A549 (cell line): ENCODE measurements at regions not wholly inside any gene's neighbourhood (a gene's known extent, or its start where the extent isn't known, plus 50 kb on each side); places are given as distances from the start of the nearest gene placed in this dataset.

Experiments
- ATAC-seq, 2 experiments: fragments of 200-7000 bp in 1 of 2; fragments of >200 bp in 1 of 2; cut with Nextera tagmentation in 1 of 2; cut with Tn5 transposase in 1 of 2; 3 replicates each; pipeline versions ENCODE4 v1.8.0 to v1.9.1; 2018 to 2020; ENCODE audit warnings: mild to moderate bottlenecking in 1 of 2, moderate library complexity in 1 of 2
- CTCF ChIA-PET: fragments of 300-600 bp; sonication (Branson Sonifier 250); formaldehyde crosslinking; extraction: SDS; loops from one replicate; lab custom pipeline; 2021; ENCODE audit warnings: antibody characterized with exemption, inconsistent platforms; lab: Yijun Ruan, JAX
- POLR2A ChIA-PET: fragments of 350-600 bp; formaldehyde crosslinking; extraction: SDS; loops from one replicate; lab custom pipeline; 2021; ENCODE audit warnings: antibody characterized with exemption, inconsistent platforms; lab: Yijun Ruan, JAX
- DNase-seq, 2 experiments: peaks; one replicate each; pipeline versions ENCODE4 v3.0.0 to v3.0.0-alpha.2; 2011 to 2016; ENCODE audit warnings: low read depth in 1 of 2, low spot score in 1 of 2
- FAIRE-seq: peaks from 2 replicates; lab custom pipeline; 2011; peaks lifted over from hg19 to GRCh38; lab: Jason Lieb, UNC
- H3K27ac ChIP-seq, 2 experiments: fragments of >200 bp; sonication (Bioruptor Twin); formaldehyde crosslinking; 3 replicates each; pipeline ENCODE4 v1.5.1; 2016 to 2017
- H3K4me1 ChIP-seq: fragments of >200 bp; sonication (Bioruptor Twin); formaldehyde crosslinking; 3 replicates; pipeline ENCODE4 v1.6.1; 2016
- H3K4me2 ChIP-seq: fragments of >200 bp; sonication (Bioruptor Twin); formaldehyde crosslinking; 3 replicates; pipeline ENCODE4 v1.6.1; 2016
- H3K4me3 ChIP-seq: fragments of >200 bp; sonication (Bioruptor Twin); formaldehyde crosslinking; 3 replicates; pipeline ENCODE4 v1.5.1; 2016
- H3K9me3 ChIP-seq: fragments of >200 bp; sonication (Bioruptor Twin); formaldehyde crosslinking; 3 replicates; pipeline ENCODE4 v1.6.1; 2016
- CHD2 ChIP-seq: fragments of 150-350 bp; IDR thresholded peaks from 2 replicates; pipeline ENCODE4 v1.6.1; 2014; ENCODE audit warnings: low read length; ENCODE audit not compliant: partially characterized antibody
- EHMT2 ChIP-seq: fragments of 200-600 bp; sonication (generic); IDR thresholded peaks from 2 replicates; pipeline ENCODE4 v1.6.1; 2016; ENCODE audit warnings: antibody characterized with exemption, low read depth, mild to moderate bottlenecking, moderate library complexity
- EP300 ChIP-seq, 2 experiments: fragments of >200 bp; sonication (Bioruptor Twin); formaldehyde crosslinking; IDR thresholded peaks; 2 replicates in 1 of 2; 3 replicates in 1 of 2; pipeline ENCODE4 v1.6.1; 2016 to 2017
- FOSL2 ChIP-seq, 2 experiments: fragments of 450-650 bp in 1 of 2; fragments of >200 bp in 1 of 2; sonication (Bioruptor Twin) in 1 of 2; formaldehyde crosslinking; IDR thresholded peaks; 2 replicates each; pipeline versions ENCODE4 v1.5.0 to v1.6.1; 2016 to 2020; ENCODE audit warnings: mild to moderate bottlenecking in 1 of 2, moderate library complexity in 1 of 2
- GATA3 ChIP-seq: IDR thresholded peaks from 2 replicates; pipeline ENCODE4 v1.6.1; 2012; ENCODE audit warnings: borderline replicate concordance
- HDAC2 ChIP-seq: fragments of 200-600 bp; sonication (generic); IDR thresholded peaks from 2 replicates; pipeline ENCODE4 v1.6.1; 2016
- HOXB5 ChIP-seq: fragments of 250-450 bp; sonication (Bioruptor Pico); IDR thresholded peaks from 2 replicates; pipeline ENCODE4 v1.5.0; 2020; ENCODE audit warnings: mild to moderate bottlenecking, moderate library complexity
- MAZ ChIP-seq: fragments of 150-350 bp; IDR thresholded peaks from 2 replicates; pipeline ENCODE4 v1.6.1; 2014; ENCODE audit warnings: antibody characterized with exemption, low read depth, low read length, borderline replicate concordance
- NFE2L2 ChIP-seq: fragments of 150-350 bp; conservative IDR thresholded peaks from 2 replicates; pipeline ENCODE4 v1.6.1; 2014; ENCODE audit warnings: low read length
- NPAS2 ChIP-seq: fragments of 250-450 bp; sonication (Bioruptor Pico); IDR thresholded peaks from 2 replicates; pipeline ENCODE4 v1.8.0; 2022; ENCODE audit warnings: mild to moderate bottlenecking, moderate library complexity, borderline replicate concordance
- PHF8 ChIP-seq: fragments of 200-600 bp; sonication (generic); IDR thresholded peaks from 2 replicates; pipeline ENCODE4 v1.6.1; 2016; ENCODE audit warnings: low read depth, mild to moderate bottlenecking, antibody characterized with exemption, moderate library complexity, borderline replicate concordance
- RARB ChIP-seq: fragments of 250-450 bp; sonication (Bioruptor Pico); IDR thresholded peaks from 2 replicates; pipeline ENCODE4 v1.8.0; 2021; ENCODE audit warnings: mild to moderate bottlenecking, moderate library complexity
- SREBF2 ChIP-seq: fragments of 450-650 bp; IDR thresholded peaks from 2 replicates; pipeline ENCODE4 v1.6.1; 2014; ENCODE audit warnings: mild to moderate bottlenecking, moderate library complexity
- ZNF302 ChIP-seq: fragments of 250-450 bp; sonication (Bioruptor Pico); IDR thresholded peaks from 2 replicates; pipeline ENCODE4 v1.9.0; 2021; ENCODE audit warnings: inconsistent platforms, mild to moderate bottlenecking, moderate library complexity
- WGBS: methylation state at CpG from one replicate; pipeline ENCODE4 v1.1.6; 2017; ENCODE audit errors: missing lambda C conversion rate; 5-methylcytosine and 5-hydroxymethylcytosine counted together
- TF ChIP-seq, protein P1 (sequence below): IDR thresholded peaks from 2 replicates; pipeline ENCODE4 v1.6.1; 2012; ENCODE audit warnings: low read depth, borderline replicate concordance
- TF ChIP-seq, protein P2 (sequence below): fragments of >200 bp; sonication (Bioruptor Twin); formaldehyde crosslinking; IDR thresholded peaks from 3 replicates; pipeline ENCODE4 v1.6.1; 2016
- TF ChIP-seq, protein P3 (sequence below): fragments of >200 bp; sonication (Bioruptor Twin); formaldehyde crosslinking; IDR thresholded peaks from 3 replicates; pipeline ENCODE4 v1.5.1; 2016
- TF ChIP-seq, protein P4 (sequence below): fragments of 250-450 bp; sonication (Bioruptor Pico); IDR thresholded peaks from 2 replicates; pipeline ENCODE4 v1.5.0; 2021; ENCODE audit warnings: mild to moderate bottlenecking, moderate library complexity, borderline replicate concordance
- TF ChIP-seq, protein P5 (sequence below): fragments of 450-650 bp; IDR thresholded peaks from 2 replicates; pipeline ENCODE4 v1.6.1; 2014; ENCODE audit warnings: antibody characterized with exemption

DNA sequence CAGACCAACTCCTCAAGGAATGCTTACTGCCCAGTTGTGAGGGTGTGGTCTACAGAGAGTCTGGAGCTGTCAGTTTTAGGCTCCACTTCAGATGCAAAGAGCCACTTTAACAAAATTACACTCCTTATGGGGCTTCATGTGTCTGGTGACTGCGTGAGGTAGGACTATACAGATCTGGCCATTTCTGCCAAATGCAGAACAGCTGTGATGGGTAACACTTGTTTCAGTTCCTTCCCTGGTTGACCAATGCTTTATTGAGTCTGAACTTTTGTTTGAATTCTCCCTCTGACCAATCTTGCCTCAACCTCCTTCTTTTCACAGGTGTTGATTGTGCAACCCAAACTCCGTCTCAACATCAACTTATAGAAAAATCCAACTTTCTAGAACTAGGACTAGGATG lies 181.2 kb downstream of the OMA1 start (continued):
- TF ChIP-seq, protein P1, sequence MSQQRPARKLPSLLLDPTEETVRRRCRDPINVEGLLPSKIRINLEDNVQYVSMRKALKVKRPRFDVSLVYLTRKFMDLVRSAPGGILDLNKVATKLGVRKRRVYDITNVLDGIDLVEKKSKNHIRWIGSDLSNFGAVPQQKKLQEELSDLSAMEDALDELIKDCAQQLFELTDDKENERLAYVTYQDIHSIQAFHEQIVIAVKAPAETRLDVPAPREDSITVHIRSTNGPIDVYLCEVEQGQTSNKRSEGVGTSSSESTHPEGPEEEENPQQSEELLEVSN = no peak
- no peak for TF ChIP-seq EP300 (IDR thresholded peaks at IDR 0.05)

DNA sequence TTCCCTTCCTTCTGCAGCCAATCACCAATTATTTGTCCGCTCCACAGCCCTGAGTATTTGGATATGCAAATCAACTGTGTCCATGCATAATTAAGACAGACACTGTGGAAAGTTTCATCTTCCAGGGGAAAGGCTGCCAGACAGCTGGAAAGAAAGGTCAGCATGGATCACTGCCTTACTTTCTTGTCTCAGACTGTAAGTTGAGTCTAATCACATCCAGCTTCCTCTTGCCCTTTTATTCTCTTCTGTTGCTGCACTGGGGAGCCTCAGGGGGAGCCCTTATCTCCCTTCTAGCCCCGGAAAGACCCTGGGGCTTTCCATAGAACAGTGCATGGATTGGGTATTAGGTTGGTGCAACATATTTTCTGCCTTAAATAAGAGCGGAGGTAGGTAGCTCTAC lies 182.9 kb downstream of the OMA1 start:
- no peak overlapping the region for H3K27ac ChIP-seq
- no peaks in the 10 kb centered on the region for H3K4me1 ChIP-seq
- no peak for TF ChIP-seq EHMT2
- FAIRE-seq = no peak
- no peak overlapping the region for H3K4me2 ChIP-seq
- ChIA-PET POLR2A (no interaction called here), CTCF (no interaction called here)
- H3K4me3 ChIP-seq = no peak overlapping the region
- no peak for DNase-seq
- 31% methylated on average over 3 of the region's 3 CpGs for WGBS
- no peaks in the 10 kb centered on the region for H3K9me3 ChIP-seq
- ATAC-seq = no peak

DNA sequence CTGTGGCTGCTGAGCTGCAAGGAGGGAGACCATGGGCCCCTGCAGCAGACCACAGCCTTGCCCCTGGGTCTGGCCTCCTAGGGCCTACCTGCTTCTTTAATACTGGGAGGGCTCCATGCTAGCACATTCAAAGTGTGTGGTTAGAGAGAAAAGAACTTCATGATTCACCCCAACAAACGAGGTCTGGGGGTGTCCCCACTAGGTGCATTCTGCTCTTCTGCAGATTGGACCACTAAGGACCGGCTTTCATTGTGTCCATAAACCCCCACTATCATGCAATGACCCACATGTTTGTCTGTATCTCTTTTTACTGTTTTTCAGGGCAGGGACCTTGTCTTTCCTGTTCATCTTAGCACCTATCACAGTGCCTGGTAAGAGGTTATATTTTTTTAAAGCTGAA lies 185.4 kb downstream of the OMA1 start:
- no peaks in the 10 kb centered on the region for H3K9me3 ChIP-seq
- WGBS = 5% methylated on average over 2 of the region's 2 CpGs
- FAIRE-seq = no peak

DNA sequence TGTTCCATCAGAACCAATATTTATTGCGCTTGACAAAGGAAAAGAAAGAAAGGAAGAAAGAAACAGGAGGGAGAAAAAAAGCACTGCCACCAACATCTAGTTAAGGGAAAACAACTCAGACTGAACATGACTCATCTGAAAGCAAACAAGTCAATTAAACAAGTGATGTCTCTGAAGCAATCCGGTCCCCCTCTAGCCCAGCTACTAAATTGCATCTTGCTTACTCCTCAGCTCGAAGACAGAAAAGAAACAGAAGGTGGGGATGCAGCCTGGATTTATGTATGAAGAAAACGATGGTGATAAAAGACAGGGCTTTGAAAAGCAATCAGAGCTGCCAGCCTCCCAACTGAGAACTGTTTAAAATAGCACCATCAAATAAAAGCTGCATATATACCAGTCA lies 188.2 kb downstream of the OMA1 start:
- H3K9me3 ChIP-seq = no peaks in the 10 kb centered on the region
- H3K4me1 ChIP-seq = peaks cover 4% of the 10 kb centered on the region; the same call in 2 of the 3 replicates
- peak overlapping the region; percentile 49; the same call in 2 of the 3 replicates for H3K4me2 ChIP-seq
- ATAC-seq (peak; percentile 69 to 70; a peak in 5 of 6 replicates), FAIRE-seq (no peak), DNase-seq (peak; percentile 7 to 25)
- POLR2A ChIA-PET = no interaction called here
- TF ChIP-seq FOSL2 (IDR thresholded peaks at IDR 0.05) = no peak
- TF ChIP-seq FOSL2 (CRISPR knock-in tag; IDR thresholded peaks at IDR 0.05) = peak; percentile 33; the same call in 1 of the 2 replicates
- TF ChIP-seq ZNF302 (CRISPR knock-in tag) = no peak
- no peak for TF ChIP-seq CHD2
- TF ChIP-seq, protein P2, sequence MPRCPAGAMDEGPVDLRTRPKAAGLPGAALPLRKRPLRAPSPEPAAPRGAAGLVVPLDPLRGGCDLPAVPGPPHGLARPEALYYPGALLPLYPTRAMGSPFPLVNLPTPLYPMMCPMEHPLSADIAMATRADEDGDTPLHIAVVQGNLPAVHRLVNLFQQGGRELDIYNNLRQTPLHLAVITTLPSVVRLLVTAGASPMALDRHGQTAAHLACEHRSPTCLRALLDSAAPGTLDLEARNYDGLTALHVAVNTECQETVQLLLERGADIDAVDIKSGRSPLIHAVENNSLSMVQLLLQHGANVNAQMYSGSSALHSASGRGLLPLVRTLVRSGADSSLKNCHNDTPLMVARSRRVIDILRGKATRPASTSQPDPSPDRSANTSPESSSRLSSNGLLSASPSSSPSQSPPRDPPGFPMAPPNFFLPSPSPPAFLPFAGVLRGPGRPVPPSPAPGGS = no peak
- TF ChIP-seq, protein P3, sequence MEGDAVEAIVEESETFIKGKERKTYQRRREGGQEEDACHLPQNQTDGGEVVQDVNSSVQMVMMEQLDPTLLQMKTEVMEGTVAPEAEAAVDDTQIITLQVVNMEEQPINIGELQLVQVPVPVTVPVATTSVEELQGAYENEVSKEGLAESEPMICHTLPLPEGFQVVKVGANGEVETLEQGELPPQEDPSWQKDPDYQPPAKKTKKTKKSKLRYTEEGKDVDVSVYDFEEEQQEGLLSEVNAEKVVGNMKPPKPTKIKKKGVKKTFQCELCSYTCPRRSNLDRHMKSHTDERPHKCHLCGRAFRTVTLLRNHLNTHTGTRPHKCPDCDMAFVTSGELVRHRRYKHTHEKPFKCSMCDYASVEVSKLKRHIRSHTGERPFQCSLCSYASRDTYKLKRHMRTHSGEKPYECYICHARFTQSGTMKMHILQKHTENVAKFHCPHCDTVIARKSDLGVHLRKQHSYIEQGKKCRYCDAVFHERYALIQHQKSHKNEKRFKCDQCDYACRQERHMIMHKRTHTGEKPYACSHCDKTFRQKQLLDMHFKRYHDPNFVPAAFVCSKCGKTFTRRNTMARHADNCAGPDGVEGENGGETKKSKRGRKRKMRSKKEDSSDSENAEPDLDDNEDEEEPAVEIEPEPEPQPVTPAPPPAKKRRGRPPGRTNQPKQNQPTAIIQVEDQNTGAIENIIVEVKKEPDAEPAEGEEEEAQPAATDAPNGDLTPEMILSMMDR = no peak
- no peak for TF ChIP-seq EP300 (IDR thresholded peaks at IDR 0.05)
- CTCF ChIA-PET = no interaction called here
- H3K27ac ChIP-seq = no peak overlapping the region
- H3K4me3 ChIP-seq = no peak overlapping the region
- 0% methylated on average over 4 of the region's 4 CpGs for WGBS

More for the DNA sequence above, 185.4 kb downstream of the OMA1 start:
- peaks cover 4% of the 10 kb centered on the region; the same call in 2 of the 3 replicates for H3K4me1 ChIP-seq
- POLR2A ChIA-PET = no interaction called here
- H3K4me2 ChIP-seq = no peak overlapping the region
- CTCF ChIA-PET = no interaction called here
- no peak overlapping the region for H3K27ac ChIP-seq
- TF ChIP-seq, protein P2 = no peak
- TF ChIP-seq RARB (no peak), ZNF302 (CRISPR knock-in tag) (no peak), NPAS2 (no peak), FOSL2 (IDR thresholded peaks at IDR 0.05) (no peak), FOSL2 (CRISPR knock-in tag; IDR thresholded peaks at IDR 0.05) (no peak), PHF8 (no peak), HDAC2 (no peak), HOXB5 (no peak), MAZ (no peak), GATA3 (no peak), SREBF2 (no peak), NFE2L2 (no peak), EP300 (IDR thresholded peaks at IDR 0.05) (no peak)
- TF ChIP-seq, protein P4, sequence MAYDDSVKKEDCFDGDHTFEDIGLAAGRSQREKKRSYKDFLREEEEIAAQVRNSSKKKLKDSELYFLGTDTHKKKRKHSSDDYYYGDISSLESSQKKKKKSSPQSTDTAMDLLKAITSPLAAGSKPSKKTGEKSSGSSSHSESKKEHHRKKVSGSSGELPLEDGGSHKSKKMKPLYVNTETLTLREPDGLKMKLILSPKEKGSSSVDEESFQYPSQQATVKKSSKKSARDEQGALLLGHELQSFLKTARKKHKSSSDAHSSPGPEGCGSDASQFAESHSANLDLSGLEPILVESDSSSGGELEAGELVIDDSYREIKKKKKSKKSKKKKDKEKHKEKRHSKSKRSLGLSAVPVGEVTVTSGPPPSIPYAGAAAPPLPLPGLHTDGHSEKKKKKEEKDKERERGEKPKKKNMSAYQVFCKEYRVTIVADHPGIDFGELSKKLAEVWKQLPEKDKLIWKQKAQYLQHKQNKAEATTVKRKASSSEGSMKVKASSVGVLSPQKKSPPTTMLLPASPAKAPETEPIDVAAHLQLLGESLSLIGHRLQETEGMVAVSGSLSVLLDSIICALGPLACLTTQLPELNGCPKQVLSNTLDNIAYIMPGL = no peak
- TF ChIP-seq, protein P1 = no peak
- TF ChIP-seq, protein P5, sequence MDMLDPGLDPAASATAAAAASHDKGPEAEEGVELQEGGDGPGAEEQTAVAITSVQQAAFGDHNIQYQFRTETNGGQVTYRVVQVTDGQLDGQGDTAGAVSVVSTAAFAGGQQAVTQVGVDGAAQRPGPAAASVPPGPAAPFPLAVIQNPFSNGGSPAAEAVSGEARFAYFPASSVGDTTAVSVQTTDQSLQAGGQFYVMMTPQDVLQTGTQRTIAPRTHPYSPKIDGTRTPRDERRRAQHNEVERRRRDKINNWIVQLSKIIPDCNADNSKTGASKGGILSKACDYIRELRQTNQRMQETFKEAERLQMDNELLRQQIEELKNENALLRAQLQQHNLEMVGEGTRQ = no peak
- TF ChIP-seq, all 56 proteins: peak for 0
- no peak overlapping the region for H3K4me3 ChIP-seq
- no peak for ATAC-seq
- no peak for DNase-seq
